Hippocampal formation (tissue), 2 donors: ENCODE measurements at regions not wholly inside any gene's neighbourhood (a gene's known extent, or its start where the extent isn't known, plus 50 kb on each side); places are given as distances from the start of the nearest gene placed in this dataset.

Experiments
- DNase-seq, 2 donors: peaks; one replicate each; lab custom pipeline; 2025; lab: John Stamatoyannopoulos, UW

GRCh38 chr7:121525155-121525819 is 129.2 kb upstream of the FAM3C start:
- no peak for DNase-seq

- no peak for DNase-seq
Measured at GRCh38 chr7:121521711-121522400, 125.7 kb upstream of the FAM3C start.

DNA sequence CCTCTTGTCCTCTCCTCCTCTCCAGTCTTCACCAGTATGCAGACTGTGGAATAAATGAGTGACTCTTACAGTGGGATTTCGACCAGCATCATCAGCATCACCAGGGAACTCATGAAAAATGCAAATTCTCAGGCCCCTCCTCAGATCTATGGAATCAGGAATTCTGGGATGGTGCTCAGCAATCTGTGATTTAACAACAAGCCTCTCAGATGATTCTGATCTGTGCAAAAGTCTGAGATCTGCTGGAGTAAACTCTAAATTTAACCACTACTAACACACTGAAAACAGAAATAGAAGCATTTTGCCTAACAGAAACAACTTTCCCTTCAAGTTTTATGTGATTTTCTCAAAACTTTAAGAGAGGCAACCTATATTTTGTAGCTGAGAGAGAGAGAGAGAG is 124.8 kb upstream of the FAM3C start:
- DNase-seq: no peak

DNA sequence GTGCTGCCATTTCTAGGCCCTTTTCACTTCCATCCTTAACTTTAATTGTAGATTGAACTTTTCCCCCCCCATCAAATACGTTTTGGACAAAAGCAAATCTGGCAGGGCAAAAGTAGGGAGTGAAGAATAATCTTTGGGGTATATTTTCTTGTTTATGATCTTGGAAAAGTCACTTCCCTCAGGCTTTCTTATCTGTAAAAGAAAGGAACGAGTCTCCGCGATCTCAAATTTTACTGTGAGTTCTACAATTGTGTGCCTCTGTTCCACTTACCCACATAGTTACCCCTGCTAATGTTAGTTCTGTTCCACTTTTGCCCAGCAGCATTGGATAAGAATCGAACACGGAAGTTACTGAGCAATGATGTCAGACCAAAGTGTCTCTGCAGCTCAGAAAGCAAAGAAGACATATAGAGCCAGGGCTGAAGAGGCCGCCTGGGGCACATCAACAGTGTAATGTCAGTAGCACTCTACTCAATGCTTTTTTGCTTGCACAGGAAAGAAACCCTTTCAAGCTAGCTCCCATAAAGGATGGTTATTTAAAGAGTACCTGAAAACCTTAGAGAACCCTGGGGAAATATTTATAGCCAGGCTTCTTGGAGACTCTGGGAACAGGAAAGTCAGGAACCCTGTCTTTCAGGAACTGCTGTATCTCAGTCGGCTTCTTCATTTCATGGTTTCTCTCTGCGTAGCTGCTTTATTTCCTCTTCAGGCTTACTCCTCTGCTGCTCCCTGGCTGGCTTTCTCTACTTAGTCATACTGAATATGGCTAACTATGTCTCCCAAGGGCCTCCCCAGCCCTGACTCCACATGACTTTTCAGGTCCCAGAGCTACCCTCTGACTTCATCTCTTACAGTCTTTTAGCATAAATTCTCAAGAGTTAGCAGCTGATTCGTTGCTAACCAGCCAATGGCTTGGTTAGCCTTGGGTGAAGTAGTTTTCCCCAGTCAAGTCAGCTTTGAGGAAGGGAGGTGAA is 123.7 kb upstream of the FAM3C start:
- DNase-seq: no peak

DNA sequence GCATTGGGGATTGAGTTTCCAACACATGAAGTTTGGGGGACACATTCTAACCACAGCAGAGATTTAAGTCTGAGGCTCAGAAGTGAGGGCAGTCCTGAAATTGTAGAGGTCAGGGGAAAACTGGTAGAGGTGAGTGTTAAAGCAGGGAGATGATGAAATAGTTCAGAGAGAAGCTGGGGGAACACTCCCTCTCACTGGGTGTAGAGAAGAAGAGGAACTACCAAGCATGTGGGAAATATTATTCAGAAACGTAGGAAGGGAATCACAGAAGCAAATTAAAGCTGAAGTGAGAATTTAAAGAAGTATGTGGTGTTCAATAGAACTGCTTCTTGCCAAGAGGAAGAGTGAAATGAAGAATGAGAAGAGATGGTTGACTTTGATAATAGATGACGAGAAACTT is 121.5 kb upstream of the FAM3C start:
- no peak for DNase-seq

DNA sequence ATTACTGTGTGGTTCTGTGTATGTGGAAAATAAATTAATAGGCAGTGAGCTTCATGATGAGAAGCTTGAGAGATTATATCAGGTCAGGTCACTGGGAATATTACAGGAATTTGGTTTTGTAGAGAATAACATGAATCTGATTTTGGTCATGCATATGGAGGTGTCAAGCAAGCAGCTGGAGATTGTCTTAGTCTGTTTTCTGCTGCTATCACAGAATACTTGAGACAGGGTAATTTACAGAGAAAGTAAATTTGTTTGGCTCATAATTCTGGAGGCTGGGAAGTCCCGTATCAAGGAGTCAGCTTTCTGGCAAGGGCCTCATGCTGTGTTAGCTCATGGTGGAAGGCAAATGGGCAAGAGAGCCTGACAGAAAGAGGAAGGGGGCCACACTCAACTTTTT is 120.7 kb upstream of the FAM3C start:
- DNase-seq: no peak

DNA sequence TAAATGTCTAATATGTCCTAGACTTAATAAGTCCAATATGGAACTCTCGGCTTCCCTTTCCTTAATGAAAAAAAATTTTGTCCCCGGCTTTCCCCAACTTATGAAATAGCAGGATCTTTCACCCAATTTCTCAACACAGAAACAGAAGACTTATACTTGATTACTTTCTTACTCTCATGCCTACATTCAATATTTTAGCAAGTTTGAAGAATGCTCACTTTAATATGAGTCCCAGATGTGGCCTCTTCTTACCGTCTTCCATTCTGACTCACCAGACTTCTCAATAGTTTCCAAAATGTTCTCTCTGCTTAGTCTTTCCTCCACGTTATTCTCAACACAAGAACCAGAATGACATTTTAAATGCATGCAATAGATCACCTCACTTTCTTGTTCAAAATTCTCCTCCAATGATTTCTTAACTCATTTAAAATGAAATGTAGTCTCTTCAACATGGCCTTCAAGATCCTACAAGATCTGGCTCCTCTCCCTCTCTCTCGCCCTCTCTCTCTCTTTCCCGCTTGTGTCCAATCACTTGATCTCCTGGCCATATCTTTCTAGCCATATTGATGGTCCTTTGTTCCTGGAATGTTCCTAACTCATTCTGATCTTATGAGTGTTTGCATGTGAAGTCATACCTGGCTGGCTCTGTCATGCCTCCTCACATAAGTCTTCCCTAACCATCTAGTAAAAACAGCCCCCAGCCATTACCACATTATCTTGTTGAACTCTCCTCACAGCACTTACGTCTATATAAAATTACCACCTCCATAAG is 119.7 kb upstream of the FAM3C start:
- no peak for DNase-seq

DNA sequence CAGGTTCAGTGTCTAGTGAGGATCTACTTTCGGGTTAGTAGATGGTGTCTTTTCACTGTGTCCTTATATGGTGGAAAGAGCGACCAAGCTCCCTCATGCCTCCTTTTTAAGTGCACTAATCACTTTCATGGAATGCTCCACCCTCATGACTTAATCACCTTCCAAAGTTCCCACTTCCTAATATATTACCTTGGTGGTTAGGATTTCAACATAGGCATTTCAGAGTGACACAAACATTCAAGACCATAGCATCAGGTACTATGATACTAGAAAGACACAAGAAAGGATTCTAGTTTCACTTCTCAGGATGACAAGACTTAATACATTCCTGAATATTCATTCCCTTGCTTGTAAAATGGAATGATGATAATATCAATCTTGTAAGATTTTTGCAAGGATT is 119.1 kb upstream of the FAM3C start:
- no peak for DNase-seq

DNA sequence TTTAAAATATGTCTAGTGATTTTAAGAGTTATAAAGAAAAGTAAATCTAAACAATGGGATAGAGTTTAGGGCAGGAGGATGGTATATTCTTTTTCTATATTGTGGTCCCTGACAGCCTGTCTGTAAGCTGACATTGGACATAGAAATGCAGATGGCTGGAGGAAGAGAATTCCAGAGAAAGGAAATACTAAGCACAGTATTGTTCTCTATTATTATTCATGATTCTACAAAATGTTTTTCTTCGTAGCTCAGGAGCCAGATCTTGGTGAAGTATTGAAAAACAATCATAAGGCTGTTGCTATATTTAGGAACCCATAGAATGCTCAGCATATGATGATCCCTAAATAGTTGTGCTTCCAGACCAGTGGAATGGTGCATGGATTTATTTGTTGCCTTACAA is 117.0 kb upstream of the FAM3C start:
- no peak for DNase-seq

- no peak for DNase-seq
Measured at GRCh38 chr7:121510858-121511482, 114.9 kb upstream of the FAM3C start.

- DNase-seq: no peak
Measured at GRCh38 chr7:121510302-121510701, 114.2 kb upstream of the FAM3C start.

- no peak for DNase-seq
Measured at GRCh38 chr7:121505540-121506182, 109.6 kb upstream of the FAM3C start.

GRCh38 chr7:121505021-121505420 is 108.9 kb upstream of the FAM3C start:
- no peak for DNase-seq

- DNase-seq: no peak
Measured at GRCh38 chr7:121504482-121504881, 108.4 kb upstream of the FAM3C start.

DNA sequence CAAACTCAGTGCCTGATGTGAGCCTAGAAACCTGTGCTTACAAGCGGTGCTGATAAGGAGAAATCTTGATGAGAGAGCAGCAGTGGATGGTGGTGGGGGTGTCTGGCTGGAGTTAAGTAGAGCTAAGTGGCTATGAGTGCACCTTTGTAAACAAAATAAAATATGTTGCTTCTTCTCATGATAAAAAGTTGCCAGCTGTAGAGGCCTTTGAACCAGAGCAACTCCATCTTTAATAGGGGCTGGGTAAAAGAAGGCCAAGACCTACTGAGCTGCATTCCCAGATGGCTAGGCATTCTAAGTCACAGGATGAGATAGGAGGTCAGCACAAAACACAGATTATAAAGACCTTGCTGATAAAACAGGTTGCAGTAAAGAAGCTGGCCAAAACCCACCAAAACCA is 107.6 kb upstream of the FAM3C start:
- no peak for DNase-seq

- DNase-seq: no peak
Measured at GRCh38 chr7:121503039-121503438, 106.9 kb upstream of the FAM3C start.

- no peak for DNase-seq
Measured at GRCh38 chr7:121501566-121501965, 105.5 kb upstream of the FAM3C start.

GRCh38 chr7:121500360-121501058 is 104.4 kb upstream of the FAM3C start:
- no peak for DNase-seq

DNA sequence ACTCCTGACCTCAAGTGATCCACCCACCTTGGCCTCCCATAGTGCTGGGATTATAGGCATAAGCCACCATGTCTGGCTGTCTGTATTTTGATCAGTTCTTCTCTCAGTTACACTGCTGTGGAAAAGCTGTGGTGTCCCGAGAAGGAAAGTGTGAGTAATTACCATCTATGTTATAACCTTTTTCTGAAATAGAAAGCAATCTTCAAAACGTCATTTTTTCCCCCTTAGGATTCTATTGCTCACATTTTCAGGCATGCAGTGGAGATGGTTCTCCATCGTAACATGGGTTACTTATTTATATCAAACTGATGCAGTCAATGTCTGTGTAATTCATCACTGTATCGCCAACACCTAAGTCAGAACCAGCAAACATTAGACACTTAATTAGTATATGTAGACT is 103.5 kb upstream of the FAM3C start:
- DNase-seq: no peak

- no peak for DNase-seq
Measured at GRCh38 chr7:121498816-121499215, 102.7 kb upstream of the FAM3C start.
